ENCODE measurements at regions not wholly inside any gene's neighbourhood (a gene's known extent, or its start where the extent isn't known, plus 50 kb on each side); places are given as distances from the start of the nearest gene placed in this dataset.

DNA sequence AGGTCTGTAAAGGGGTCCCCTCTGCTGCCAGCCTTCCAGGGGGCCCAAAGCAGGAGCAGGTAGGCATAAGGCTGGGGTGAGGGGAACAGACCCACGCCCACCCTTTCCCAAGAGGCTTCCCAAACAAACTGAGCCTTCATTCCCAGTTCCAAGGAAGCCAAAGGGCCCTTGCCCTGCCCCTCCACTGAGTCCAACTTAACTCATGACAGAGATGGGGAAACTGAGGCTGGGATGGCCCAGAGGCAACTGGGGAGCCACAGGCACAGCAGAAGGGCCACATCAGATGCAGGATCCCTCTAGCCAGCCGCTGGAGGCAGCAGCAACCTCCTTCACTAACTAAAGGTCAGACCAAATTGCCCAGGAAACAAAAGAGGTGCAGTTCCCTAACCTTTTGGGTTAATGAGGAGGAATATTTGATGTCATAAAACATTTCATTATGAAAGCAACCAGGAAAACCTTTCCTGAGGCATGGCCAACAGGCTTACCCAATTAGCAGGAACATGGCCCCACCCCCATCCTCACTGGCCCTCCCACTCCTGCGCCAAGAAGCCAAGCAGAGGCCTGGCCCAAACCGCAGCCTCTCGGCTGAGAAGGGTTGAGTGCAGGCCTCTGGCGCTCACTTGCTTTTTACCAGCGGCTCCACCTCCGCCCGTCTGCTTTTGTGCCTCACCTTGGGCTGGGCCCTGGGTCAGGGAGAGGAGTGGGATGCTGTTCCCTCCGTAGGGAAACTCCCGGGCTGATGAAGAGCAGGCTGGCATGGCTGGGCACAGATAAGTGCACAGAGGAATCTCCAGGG, 293.5 kb upstream of the RTL1 start:
- DNase-seq: no peak

DNA sequence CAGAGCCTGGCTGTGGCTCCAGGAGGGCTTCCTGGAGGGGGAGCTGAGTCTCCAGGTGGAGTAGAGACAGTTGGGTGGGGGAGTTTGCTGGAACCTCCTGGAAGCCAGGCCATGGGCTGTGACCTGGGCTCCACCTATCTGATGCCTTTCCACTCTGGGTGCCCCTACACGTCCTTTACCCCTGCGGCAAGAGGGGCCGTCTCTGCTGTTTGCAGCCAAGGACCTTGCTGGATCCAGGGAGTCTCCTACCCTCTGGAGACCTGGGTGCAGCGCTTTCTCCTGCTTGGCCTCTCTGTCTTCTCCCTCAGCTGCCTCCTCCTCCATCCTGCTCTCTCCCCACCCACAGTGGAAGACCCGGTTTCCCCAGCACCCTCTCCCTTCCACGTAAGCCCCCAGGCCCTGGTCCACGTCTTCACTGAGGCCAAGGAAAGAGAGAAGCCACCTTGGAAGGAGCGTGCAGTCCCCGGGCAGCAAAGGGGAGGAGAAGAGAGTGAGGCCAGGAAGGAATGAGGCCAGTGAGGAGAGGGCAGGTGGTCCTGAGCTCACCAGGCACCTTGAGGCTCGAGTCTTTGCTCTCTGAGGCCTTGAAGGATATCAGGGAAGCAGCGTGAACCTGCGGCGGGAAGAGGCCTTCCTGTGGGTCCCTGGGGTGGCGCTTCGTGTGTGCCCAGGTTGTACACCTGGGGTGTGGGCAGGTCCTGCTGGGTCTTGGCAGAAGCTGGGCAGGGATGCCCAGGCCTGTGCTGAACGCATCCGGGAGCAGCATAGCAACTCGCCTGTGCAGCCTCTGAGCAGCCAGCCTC, 294.3 kb upstream of the RTL1 start:
- DNase-seq: no peak

DNA sequence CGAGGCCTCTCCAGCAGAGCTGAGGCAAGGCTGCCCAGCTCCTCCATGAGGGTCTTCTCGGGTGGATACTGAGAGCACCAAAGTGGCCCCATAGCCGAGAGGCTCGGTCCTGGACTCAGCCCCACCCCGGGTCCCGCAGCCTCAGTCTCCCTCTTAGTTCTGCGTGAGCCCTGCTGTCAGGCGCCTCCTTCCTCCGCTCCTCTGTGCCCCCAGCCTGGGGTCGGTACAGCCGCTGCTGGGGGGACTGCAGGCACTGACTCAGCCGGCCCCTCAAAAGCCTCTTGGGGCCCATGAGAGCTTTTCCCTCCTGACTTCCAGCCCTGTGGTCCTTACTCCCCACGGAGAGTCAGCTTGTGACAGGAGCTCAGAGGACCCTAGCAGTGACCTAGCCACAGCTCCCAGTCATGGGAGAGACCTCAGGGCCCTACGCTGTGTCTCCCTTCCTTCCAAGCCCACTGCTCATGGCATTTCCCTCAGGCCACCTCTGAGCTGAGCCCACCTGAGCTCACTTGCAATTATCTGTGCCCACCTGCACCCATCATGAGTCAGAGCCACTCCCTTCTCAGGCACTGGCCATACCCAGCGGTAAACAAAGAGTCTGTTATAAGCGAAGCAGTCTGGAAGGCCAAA, 295.0 kb upstream of the RTL1 start:
- no peak for DNase-seq

GRCh38 chr14:101199028-101199770, 295.7 kb upstream of the RTL1 start:
- no peak for DNase-seq

DNA sequence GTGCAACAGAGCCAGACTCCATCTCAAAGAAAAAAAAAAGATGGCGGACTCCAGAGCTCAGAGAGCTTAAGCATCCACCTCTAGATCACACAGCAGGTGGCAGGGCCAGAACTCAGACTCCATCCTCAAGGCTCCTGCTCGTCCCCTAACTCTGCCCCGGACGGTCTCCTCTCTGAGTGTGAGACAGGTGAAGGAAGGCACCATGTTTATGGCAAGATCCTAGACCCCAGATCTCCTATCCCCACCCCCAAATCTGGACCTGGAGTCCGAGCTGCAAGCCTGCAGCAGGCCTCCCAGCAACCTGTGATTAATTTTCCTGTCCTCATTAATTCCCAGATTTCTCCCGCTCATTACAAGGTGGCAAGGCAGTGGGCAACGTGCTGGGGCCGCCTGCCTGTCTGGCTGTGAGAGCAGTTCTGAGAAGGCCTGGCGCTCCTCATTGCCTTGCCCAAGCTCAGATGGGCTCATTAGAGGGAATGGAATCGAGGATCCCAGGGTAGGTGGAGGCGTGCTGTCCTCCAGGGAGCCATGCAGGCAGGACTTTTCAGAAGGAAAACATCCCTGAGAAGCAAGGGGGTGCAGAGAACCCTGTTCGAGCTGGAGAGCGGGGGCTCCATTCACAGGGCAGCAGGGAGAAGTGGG, 296.6 kb upstream of the RTL1 start:
- no peak for DNase-seq

DNA sequence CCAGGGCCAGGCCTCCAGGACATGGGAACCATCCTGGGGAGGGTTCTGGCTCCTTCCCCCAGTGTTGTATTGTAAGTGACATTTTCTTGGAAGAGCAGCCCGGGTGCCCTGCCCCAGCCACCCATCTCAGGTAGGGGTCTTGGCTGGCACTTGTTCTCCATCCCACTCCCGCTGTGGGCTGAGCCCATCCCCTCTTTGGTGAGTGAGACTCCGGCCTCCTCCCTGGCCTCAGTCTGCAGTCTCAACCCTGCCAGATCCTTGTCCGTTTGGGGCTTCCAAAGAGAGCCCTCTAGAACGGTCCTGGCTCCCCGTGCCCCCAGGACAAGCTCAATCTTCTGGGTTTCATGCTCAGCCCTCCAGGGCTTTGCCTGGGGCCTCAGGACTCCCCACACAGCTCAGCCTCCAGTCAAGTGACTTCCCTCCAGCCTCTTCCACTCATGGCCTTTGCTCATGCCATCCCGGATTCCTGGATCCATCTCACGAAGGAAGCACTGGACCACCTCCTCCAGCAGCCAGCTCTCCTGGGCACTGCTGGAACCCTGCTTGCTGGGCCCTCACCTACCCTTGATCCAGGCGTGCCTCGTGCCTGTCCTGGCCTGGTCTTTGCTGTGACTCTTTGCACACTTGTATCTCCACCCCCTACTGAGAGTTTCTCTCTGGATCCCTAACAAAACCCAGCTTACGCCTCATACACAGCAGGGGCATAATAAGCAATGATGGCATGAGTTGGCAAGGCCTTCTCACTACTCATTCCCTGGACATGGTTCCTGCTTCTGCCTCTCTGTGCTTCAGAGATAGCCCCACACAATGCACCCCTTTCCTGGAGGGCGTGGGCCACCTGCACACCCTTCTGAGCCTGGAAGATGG, 297.4 kb upstream of the RTL1 start:
- DNase-seq: no peak

DNA sequence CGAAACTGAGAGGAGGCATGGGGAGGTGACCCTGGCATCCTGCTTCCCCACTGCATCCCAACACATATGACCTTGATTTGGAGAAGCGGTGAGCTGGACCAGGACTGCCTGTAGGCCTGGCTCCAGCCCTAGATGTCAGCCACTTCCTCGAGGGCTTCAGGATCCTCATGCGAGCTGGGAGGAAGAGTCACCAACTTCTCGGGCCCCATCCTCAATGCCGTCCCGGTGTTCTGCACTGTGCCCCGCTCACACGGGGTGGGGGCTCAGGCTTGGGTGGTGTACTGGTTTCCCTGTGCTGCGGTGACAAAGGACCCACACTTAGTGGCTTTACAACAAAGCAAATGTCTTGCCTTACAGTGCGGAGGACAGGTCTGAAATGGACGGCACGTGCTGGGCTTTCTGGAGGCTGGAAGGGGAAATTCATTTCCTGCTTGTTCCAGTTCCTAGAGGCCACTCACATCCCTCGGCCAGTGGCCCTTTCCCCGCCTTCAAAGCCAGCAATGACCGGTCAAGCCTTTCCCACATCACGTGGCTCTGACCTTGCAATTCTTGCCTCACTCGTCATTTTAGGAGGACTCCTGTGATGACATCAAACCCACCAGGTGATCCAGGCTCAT, 298.1 kb upstream of the RTL1 start:
- no peak for DNase-seq

GRCh38 chr14:101202627-101203404, 299.3 kb upstream of the RTL1 start:
- no peak for DNase-seq

DNA sequence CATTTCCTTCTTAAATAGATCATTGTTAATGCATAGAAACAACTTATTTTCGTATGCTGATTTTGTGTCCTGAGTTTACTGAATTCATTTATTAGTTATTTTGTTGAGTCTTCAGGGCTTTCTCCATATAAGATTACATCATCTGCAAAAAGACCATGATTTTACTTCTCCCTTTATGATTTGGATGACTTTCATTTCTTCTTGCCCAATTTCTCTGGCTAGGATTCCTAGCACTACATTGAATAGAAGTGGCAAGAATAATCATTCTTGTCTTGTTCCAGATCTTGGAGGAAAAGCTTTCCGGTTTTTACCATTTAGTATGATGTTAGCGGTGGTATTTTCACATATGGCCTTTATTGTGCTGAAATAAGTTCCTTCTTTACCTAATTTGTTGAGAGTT, 303.0 kb upstream of the RTL1 start:
- DNase-seq: no peak

- no peak for DNase-seq
Observed at GRCh38 chr14:101207041-101207440, 303.5 kb upstream of the RTL1 start.

- no peak for DNase-seq
Observed at GRCh38 chr14:101207897-101208296, 304.4 kb upstream of the RTL1 start.

GRCh38 chr14:101209594-101209993, 306.1 kb upstream of the RTL1 start:
- no peak for DNase-seq

DNA sequence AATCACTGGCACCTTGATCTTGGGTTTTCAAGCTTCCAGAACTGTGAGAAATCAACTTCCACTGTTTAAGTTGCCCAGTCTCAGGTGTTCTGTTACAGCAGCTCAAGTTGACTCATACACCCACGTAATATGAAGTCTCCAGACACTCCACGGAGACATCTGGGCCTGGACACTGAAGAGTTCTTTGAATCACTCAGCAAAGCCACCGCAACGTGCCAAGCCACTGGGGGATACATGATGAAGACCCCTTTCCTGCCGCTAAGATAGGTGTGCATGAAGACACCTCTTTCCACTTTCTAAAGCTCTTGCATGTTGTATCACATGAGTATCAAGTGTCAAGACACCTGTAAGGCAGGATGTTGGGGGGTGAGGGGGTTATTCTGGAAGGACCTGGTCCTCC, 311.7 kb upstream of the RTL1 start:
- DNase-seq: no peak

GRCh38 chr14:101215927-101216326, 312.4 kb upstream of the RTL1 start:
- DNase-seq: no peak

- no peak for DNase-seq
Observed at GRCh38 chr14:101216366-101217079, 313.0 kb upstream of the RTL1 start.

DNA sequence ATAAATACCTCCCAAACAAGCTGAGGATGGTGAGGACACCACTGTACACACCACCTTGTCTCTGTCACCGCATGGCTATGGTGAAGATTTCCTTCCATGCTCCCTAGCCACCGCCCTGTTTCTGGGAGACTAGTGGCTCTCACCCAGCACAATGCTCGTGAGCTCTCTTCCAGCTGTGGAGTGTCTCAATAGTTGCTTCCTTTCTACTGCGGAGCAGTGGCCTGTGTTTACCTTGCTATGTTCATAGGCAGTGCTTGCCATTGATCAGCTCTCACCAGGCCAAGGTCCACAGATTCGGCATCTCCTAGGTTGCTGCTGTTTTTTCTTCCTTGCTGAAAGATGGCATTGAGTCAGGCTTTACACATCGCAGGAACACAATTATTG, 313.6 kb upstream of the RTL1 start:
- no peak for DNase-seq

DNA sequence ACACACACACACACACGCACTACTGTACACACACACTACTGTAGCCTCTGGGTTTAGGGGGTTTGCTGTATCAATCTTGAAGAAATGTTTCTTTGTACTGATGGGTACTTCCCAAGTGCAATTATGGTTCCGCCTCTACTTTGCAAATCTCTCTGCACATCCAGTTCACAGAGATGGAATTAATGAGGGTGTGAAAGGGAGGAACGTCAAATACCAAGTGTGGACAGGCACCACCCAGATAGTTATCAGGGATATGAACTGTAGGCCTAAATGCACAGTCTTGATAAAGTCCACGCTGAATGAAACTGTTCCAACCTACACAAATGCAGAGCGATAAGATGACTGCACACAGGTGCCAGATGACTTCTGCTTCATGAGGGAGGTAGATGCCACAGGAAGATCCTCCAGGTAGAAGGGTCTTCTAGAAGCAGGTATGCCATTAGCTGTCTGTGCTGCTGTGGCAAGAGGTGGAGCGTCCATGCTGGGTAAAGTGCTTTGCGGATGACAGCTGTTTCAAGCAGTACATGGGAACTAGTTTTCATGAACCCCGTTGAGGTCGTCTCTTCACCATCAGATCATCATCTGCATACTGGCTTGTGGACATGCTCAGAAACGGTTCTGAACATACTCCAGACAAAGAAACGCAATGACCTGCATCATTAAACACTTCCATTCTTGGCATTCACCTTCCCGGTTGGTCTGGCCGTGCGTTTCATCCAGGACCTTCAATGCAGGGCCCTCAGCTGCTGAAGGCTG, 314.3 kb upstream of the RTL1 start:
- DNase-seq: no peak

- DNase-seq: no peak
Observed at GRCh38 chr14:101219896-101220703, 316.6 kb upstream of the RTL1 start.
